Activated naive CD8-positive, alpha-beta T cell treated with anti-CD3 and anti-CD28 coated beads, Interleukin-2, amount 50 U/mL, for 24 hours (primary cell): ENCODE measurements at regions not wholly inside any gene's neighbourhood (a gene's known extent, or its start where the extent isn't known, plus 50 kb on each side); places are given as distances from the start of the nearest gene placed in this dataset.
"Not testable (repeated sequence)": the region's sequence is repeated elsewhere in the genome, so short reads cannot be mapped to it uniquely, and the experiment has no call there.

Source experiments
- ATAC-seq: fragments of 150-1000 bp; cut with Tn5 transposase; one replicate; pipeline ENCODE4 v1.10.0; 2021
- DNase-seq: peaks from one replicate; pipeline ENCODE4 v3.0.0; 2021
- H3K27ac Mint-ChIP-seq: one replicate; pipeline ENCODE4 v1.8.0; 2021; ENCODE audit warnings: mild to moderate bottlenecking, mixed read lengths
- H3K27me3 Mint-ChIP-seq: one replicate; pipeline ENCODE4 v1.8.0; 2021; ENCODE audit warnings: mixed read lengths
- H3K36me3 Mint-ChIP-seq: one replicate; pipeline ENCODE4 v1.8.0; 2021; ENCODE audit warnings: low read depth, mixed read lengths
- H3K4me1 Mint-ChIP-seq: one replicate; pipeline ENCODE4 v1.8.0; 2021; ENCODE audit warnings: mixed read lengths
- H3K4me3 Mint-ChIP-seq: one replicate; pipeline ENCODE4 v1.8.0; 2021; ENCODE audit warnings: mild to moderate bottlenecking, moderate library complexity, mixed read lengths
- H3K9me3 Mint-ChIP-seq: one replicate; pipeline ENCODE4 v1.8.0; 2021; ENCODE audit warnings: mixed read lengths

DNA sequence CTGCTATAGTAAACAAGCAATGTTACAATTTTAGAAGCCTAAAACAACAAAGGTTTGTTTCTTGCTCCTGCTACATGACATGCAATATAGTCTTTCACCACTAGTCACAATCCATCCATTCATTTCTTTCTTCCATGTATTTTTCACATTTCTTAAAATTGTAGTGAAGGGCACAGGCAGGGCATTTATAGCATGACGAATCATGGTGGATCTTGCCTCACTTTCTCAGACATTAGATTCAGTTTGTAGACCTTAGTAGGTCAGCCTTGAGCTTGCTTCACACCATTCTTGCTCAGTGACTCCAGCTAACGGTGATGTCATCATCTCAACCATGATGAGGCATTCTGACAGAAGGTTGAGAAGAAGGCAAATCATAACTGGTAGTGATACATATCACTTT is 546.8 kb downstream of the TBL1XR1 start:
- no peak overlapping the region for H3K4me3 Mint-ChIP-seq
- H3K27ac Mint-ChIP-seq, result no peak overlapping the region
- H3K36me3 Mint-ChIP-seq, result no peaks in the 10 kb centered on the region
- no peaks in the 10 kb centered on the region for H3K4me1 Mint-ChIP-seq
- no peak for ATAC-seq
- no peaks in the 10 kb centered on the region for H3K9me3 Mint-ChIP-seq
- H3K27me3 Mint-ChIP-seq, result no peaks in the 10 kb centered on the region
- no peak for DNase-seq

DNA sequence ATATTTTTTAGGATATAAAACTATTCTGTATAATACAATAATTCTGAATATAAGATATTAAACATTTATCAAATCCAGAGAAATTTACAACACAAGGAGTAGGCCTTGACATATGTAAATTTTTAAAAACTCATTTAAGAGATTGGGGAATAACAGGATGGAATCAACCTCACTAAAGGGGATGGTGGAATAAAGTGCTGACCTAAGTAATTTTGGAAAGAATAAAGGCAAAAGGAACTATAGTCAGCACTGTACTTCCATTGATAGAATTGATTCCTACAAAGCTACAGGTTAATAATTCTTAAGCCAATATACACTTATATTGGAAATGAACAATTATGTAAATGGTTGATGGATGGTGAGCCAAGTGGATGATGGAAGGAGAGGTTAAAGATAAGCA is 549.3 kb downstream of the TBL1XR1 start:
- Mint-ChIP-seq H3K27me3 (no peaks in the 10 kb centered on the region), H3K27ac (no peak overlapping the region), H3K9me3 (no peaks in the 10 kb centered on the region), H3K4me1 (no peaks in the 10 kb centered on the region), H3K36me3 (no peaks in the 10 kb centered on the region), H3K4me3 (no peak overlapping the region)
- ATAC-seq (no peak), DNase-seq (no peak)

GRCh38 chr3:176633511-176633910 is 563.8 kb downstream of the TBL1XR1 start:
- DNase-seq (no peak), ATAC-seq (no peak)
- no peaks in the 10 kb centered on the region for H3K4me1 Mint-ChIP-seq
- no peak overlapping the region for H3K4me3 Mint-ChIP-seq
- H3K36me3 Mint-ChIP-seq, result no peaks in the 10 kb centered on the region
- no peaks in the 10 kb centered on the region for H3K27me3 Mint-ChIP-seq
- no peaks in the 10 kb centered on the region for H3K9me3 Mint-ChIP-seq
- no peak overlapping the region for H3K27ac Mint-ChIP-seq

DNA sequence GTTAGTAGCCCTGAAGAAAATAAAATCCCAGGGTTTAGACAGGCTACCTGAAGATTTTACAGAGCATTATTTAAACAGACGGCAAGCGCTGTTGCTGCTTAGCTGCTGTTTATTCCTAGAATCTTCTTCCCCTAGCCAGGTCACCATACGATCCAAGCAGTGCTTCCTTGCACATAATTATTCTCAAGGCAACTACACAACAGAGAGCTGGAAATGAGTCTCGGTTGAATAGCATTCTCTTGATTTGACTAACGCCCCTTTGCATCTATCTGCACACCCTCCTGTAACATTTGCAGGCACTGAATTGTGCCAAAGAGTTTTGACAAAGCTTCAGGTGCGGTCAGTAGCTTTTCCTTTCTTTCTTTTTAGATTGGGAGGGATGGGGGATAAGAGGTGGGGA is 564.4 kb downstream of the TBL1XR1 start:
- Mint-ChIP-seq H3K36me3 (no peaks in the 10 kb centered on the region), H3K4me1 (no peaks in the 10 kb centered on the region), H3K9me3 (no peaks in the 10 kb centered on the region), H3K27me3 (no peaks in the 10 kb centered on the region), H3K4me3 (no peak overlapping the region), H3K27ac (no peak overlapping the region)
- DNase-seq, result no peak
- no peak for ATAC-seq

DNA sequence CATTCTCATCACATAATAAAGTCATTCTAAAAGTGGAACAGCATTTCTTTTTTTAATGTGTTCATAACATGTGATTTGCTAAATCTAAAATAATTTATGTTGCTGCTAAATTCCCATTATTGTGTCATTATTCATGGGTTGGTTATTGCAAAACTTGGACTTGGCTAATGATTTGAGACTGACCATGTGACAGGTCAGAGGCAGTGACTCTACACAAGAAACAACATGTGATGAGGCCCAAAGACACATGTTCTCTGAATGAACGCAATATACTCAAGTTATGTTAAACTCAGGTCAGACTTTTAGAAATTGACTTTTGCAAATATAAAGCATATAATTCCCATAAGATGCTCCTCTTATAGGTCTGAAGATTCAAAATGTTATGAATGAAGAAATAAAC is 566.1 kb downstream of the TBL1XR1 start:
- H3K4me1 Mint-ChIP-seq, result no peaks in the 10 kb centered on the region
- H3K36me3 Mint-ChIP-seq, result no peaks in the 10 kb centered on the region
- no peak overlapping the region for H3K27ac Mint-ChIP-seq
- no peak overlapping the region for H3K4me3 Mint-ChIP-seq
- DNase-seq (no peak), ATAC-seq (no peak)
- H3K9me3 Mint-ChIP-seq, result no peaks in the 10 kb centered on the region
- H3K27me3 Mint-ChIP-seq, result no peaks in the 10 kb centered on the region

- ATAC-seq (no peak), DNase-seq (no peak)
- Mint-ChIP-seq H3K4me1 (no peaks in the 10 kb centered on the region), H3K27me3 (peaks cover 2% of the 10 kb centered on the region), H3K9me3 (no peaks in the 10 kb centered on the region), H3K4me3 (no peak overlapping the region), H3K27ac (no peak overlapping the region), H3K36me3 (no peaks in the 10 kb centered on the region)
Measured at GRCh38 chr3:176628101-176628639, 569.1 kb downstream of the TBL1XR1 start.

- DNase-seq (no peak), ATAC-seq (no peak)
- no peak overlapping the region for H3K27ac Mint-ChIP-seq
- H3K4me3 Mint-ChIP-seq, result no peak overlapping the region
- H3K36me3 Mint-ChIP-seq, result no peaks in the 10 kb centered on the region
- H3K4me1 Mint-ChIP-seq, result no peaks in the 10 kb centered on the region
- H3K9me3 Mint-ChIP-seq, result no peaks in the 10 kb centered on the region
- H3K27me3 Mint-ChIP-seq, result peaks cover 3% of the 10 kb centered on the region
Measured at GRCh38 chr3:176623468-176624150, 573.7 kb downstream of the TBL1XR1 start.

DNA sequence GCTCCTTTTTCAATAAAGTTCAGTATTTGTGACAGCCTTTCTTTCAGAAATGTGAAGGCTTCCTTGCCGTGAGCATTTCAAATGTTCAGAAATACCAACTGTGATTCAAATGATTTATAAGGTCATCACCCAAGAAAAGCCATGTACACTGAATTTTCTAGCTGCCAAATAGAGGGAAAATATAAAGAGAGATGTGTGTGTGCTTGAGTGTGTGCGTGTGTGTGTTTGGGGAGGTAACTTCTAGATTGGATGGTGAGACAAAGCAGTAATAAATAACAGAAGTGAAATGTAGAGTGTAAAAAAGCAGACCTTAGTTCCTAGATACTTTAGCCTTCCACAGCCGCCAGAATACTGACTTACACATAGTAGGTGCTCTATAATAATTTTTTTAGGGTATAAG is 577.4 kb downstream of the TBL1XR1 start:
- H3K4me3 Mint-ChIP-seq, result no peak overlapping the region
- H3K27ac Mint-ChIP-seq, result no peak overlapping the region
- ATAC-seq, result no peak
- no peaks in the 10 kb centered on the region for H3K36me3 Mint-ChIP-seq
- peaks cover 2% of the 10 kb centered on the region for H3K27me3 Mint-ChIP-seq
- no peaks in the 10 kb centered on the region for H3K4me1 Mint-ChIP-seq
- no peaks in the 10 kb centered on the region for H3K9me3 Mint-ChIP-seq
- no peak for DNase-seq

DNA sequence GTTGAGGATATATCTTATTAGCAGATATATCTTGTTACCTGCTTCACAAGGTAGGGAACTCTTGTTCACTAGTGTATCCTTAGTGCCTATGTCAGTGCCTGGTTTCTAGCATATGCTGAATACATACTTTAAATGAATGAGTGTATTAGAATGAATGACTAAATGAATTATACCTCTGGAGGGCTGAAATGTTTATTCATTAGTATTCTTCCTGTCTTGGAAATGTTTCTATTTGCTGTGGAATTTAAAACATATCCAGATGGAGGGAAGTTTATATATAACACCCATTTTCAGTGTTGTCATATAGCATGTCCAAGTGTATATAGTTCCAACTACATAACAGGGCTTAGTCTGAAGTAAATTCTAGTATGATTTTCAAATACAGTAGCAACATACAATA is 581.5 kb downstream of the TBL1XR1 start:
- Mint-ChIP-seq H3K27me3 (peaks cover 2% of the 10 kb centered on the region), H3K36me3 (no peaks in the 10 kb centered on the region), H3K9me3 (no peaks in the 10 kb centered on the region), H3K4me1 (no peaks in the 10 kb centered on the region), H3K27ac (no peak overlapping the region), H3K4me3 (no peak overlapping the region)
- DNase-seq, result no peak
- no peak for ATAC-seq

GRCh38 chr3:176611703-176612102 is 585.6 kb downstream of the TBL1XR1 start:
- Mint-ChIP-seq H3K4me1 (no peaks in the 10 kb centered on the region), H3K27ac (no peak overlapping the region), H3K27me3 (no peaks in the 10 kb centered on the region), H3K9me3 (no peaks in the 10 kb centered on the region), H3K36me3 (no peaks in the 10 kb centered on the region), H3K4me3 (no peak overlapping the region)
- DNase-seq (no peak), ATAC-seq (no peak)

- H3K9me3 Mint-ChIP-seq, result no peaks in the 10 kb centered on the region
- ATAC-seq (no peak), DNase-seq (no peak)
- no peaks in the 10 kb centered on the region for H3K4me1 Mint-ChIP-seq
- H3K4me3 Mint-ChIP-seq, result no peak overlapping the region
- no peak overlapping the region for H3K27ac Mint-ChIP-seq
- H3K27me3 Mint-ChIP-seq, result no peaks in the 10 kb centered on the region
- H3K36me3 Mint-ChIP-seq, result no peaks in the 10 kb centered on the region
Measured at GRCh38 chr3:176609361-176609760, 587.9 kb downstream of the TBL1XR1 start.

GRCh38 chr3:176605553-176605952 is 591.7 kb downstream of the TBL1XR1 start:
- H3K4me3 Mint-ChIP-seq, H3K4me1 Mint-ChIP-seq, ATAC-seq, DNase-seq, H3K27ac Mint-ChIP-seq, H3K27me3 Mint-ChIP-seq, H3K36me3 Mint-ChIP-seq, H3K9me3 Mint-ChIP-seq: not testable (repeated sequence)

- ATAC-seq (no peak), DNase-seq (no peak)
- H3K4me1 Mint-ChIP-seq, result no peaks in the 10 kb centered on the region
- H3K36me3 Mint-ChIP-seq, result no peaks in the 10 kb centered on the region
- H3K27ac Mint-ChIP-seq, result no peak overlapping the region
- no peaks in the 10 kb centered on the region for H3K9me3 Mint-ChIP-seq
- H3K27me3 Mint-ChIP-seq, result no peaks in the 10 kb centered on the region
- H3K4me3 Mint-ChIP-seq, result no peak overlapping the region
Measured at GRCh38 chr3:176595307-176595706, 602.0 kb downstream of the TBL1XR1 start.

- no peak for DNase-seq
- Mint-ChIP-seq H3K36me3 (no peaks in the 10 kb centered on the region), H3K27me3 (no peaks in the 10 kb centered on the region), H3K4me3 (no peak overlapping the region), H3K9me3 (no peaks in the 10 kb centered on the region), H3K4me1 (no peaks in the 10 kb centered on the region), H3K27ac (no peak overlapping the region)
- ATAC-seq, result no peak
Measured at GRCh38 chr3:176590722-176591121, 606.6 kb downstream of the TBL1XR1 start.

DNA sequence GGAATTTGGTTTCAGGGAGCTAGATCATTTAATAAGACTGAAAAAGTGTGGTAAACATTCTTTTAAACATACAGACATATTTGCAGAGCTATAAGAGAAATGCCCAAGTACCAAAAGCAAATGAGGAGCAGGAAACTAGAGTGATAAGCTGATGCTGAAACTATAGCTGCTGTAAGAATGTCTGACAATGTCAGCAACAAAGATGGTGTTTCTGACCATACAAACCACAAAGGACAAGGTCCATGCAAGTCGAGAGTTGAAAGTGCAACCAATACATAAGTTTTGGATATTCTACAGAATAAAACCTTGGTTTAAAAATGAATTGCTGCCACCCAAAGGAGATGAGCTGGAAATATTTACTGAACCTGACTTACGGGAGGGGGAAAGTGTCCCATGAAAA is 610.2 kb downstream of the TBL1XR1 start:
- no peaks in the 10 kb centered on the region for H3K27me3 Mint-ChIP-seq

More for the DNA sequence above, 610.2 kb downstream of the TBL1XR1 start:
- Mint-ChIP-seq H3K4me1 (no peaks in the 10 kb centered on the region), H3K4me3 (no peak overlapping the region), H3K9me3 (no peaks in the 10 kb centered on the region), H3K36me3 (no peaks in the 10 kb centered on the region), H3K27ac (no peak overlapping the region)
- DNase-seq, result no peak
- ATAC-seq, result no peak
